GM12878 (cell line): ENCODE measurements at regions not wholly inside any gene's neighbourhood (a gene's known extent, or its start where the extent isn't known, plus 50 kb on each side); places are given as distances from the start of the nearest gene placed in this dataset.

Source experiments
- CEBPB ChIP-seq, 2 experiments: fragments of 150-350 bp in 1 of 2; IDR thresholded peaks; 2 replicates each; pipeline ENCODE4 v1.6.1; 2012 to 2014; ENCODE audit warnings: low read depth in 2 of 2, low read length in 2 of 2, borderline replicate concordance in 1 of 2, inconsistent platforms in 1 of 2
- CHD1 ChIP-seq: IDR thresholded peaks from 2 replicates; pipeline ENCODE4 v1.6.1; 2012; ENCODE audit warnings: low read depth, low read length, improper control_type of control experiment
- EZH2 ChIP-seq: IDR thresholded peaks from 2 replicates; pipeline ENCODE4 v1.6.1; 2012; ENCODE audit warnings: low read depth, mild to moderate bottlenecking, control low read depth, inconsistent platforms, low read length, borderline replicate concordance; ENCODE audit not compliant: control insufficient read depth
- FOXM1 ChIP-seq: IDR thresholded peaks from 2 replicates; pipeline ENCODE4 v1.6.1; 2012; ENCODE audit warnings: low read depth, mild to moderate bottlenecking, inconsistent platforms, low read length, moderate library complexity
- HDAC2 ChIP-seq: fragments of 200-600 bp; sonication (generic); IDR thresholded peaks from 2 replicates; pipeline ENCODE4 v1.6.1; 2017
- LARP7 ChIP-seq: fragments of 450-650 bp; IDR thresholded peaks from 2 replicates; pipeline ENCODE4 v1.6.1; 2017; ENCODE audit warnings: mild to moderate bottlenecking
- POLR2A ChIP-seq: IDR thresholded peaks from 2 replicates; pipeline ENCODE4 v1.6.1; 2011; ENCODE audit warnings: low read depth, mild to moderate bottlenecking, low read length
- SIN3A ChIP-seq: IDR thresholded peaks from 2 replicates; pipeline ENCODE4 v1.6.1; 2012; ENCODE audit warnings: low read depth, low read length, improper control_type of control experiment
- SPI1 ChIP-seq: IDR thresholded peaks from 2 replicates; pipeline ENCODE4 v1.6.1; 2011; ENCODE audit warnings: low read depth, mild to moderate bottlenecking, low read length, moderate library complexity, borderline replicate concordance; ENCODE audit not compliant: insufficient read depth
- ZSCAN29 ChIP-seq: fragments of 450-650 bp; IDR thresholded peaks from 2 replicates; pipeline ENCODE4 v1.6.1; 2017; ENCODE audit warnings: mild to moderate bottlenecking, moderate library complexity
- TF ChIP-seq, protein P1 (sequence below): fragments of 150-350 bp; IDR thresholded peaks from 2 replicates; pipeline ENCODE4 v1.6.1; 2016; ENCODE audit warnings: low read depth, low read length
- TF ChIP-seq, protein P2 (sequence below): fragments of 450-650 bp; IDR thresholded peaks from 2 replicates; pipeline ENCODE4 v1.6.1; 2018; ENCODE audit warnings: borderline replicate concordance, mild to moderate bottlenecking; ENCODE audit not compliant: partially characterized antibody
- TF ChIP-seq, protein P3 (sequence below): IDR thresholded peaks from 2 replicates; pipeline ENCODE4 v1.6.1; 2011; ENCODE audit warnings: borderline replicate concordance, low read depth, mild to moderate bottlenecking, moderate library complexity, mixed read lengths, low read length; ENCODE audit not compliant: insufficient read depth; ENCODE audit errors: extremely low read length
- TF ChIP-seq, protein P4 (sequence below), 3 experiments: IDR thresholded peaks in 2 of 3; conservative IDR thresholded peaks in 1 of 3; 2 replicates each; pipeline ENCODE4 v1.5.1; 2011; ENCODE audit warnings: low read depth in 3 of 3, low read length in 3 of 3, mild to moderate bottlenecking in 3 of 3, control low read depth in 2 of 3, moderate library complexity in 2 of 3, inconsistent platforms in 1 of 3, mixed read lengths in 1 of 3; ENCODE audit not compliant: control insufficient read depth in 2 of 3, insufficient read depth in 1 of 3; ENCODE audit errors: extremely low read depth in 1 of 3

DNA sequence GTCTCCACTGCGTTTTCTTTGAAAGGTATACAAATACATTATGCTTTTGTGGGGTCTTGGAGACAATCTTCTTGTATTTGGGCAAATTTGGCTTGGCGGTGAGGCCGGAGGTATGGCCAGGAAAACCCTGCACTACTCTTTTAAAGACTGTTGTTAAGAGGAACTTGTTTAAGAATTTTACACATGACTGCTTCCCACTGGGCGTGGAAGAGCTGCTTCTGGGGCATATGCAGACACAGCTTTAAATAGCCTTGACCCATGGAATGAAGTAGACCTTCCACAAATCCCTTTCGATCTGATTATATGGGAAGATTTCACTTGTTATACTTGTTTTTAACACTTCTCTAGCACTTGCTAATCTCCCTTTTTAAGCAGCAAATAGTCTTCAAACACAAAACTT is 453.6 kb downstream of the MN1 start:
- TF ChIP-seq HDAC2 (no peak), SIN3A (no peak), POLR2A (no peak), CEBPB (IDR thresholded peaks at IDR 0.05; ENCODE audit: borderline replicate concordance in 1 of 2, low read depth in 2 of 2, low read length in 2 of 2) (no peak), CHD1 (no peak), LARP7 (no peak), ZSCAN29 (no peak), SPI1 (no peak), EZH2 (no peak), FOXM1 (no peak)
- TF ChIP-seq, protein P1, sequence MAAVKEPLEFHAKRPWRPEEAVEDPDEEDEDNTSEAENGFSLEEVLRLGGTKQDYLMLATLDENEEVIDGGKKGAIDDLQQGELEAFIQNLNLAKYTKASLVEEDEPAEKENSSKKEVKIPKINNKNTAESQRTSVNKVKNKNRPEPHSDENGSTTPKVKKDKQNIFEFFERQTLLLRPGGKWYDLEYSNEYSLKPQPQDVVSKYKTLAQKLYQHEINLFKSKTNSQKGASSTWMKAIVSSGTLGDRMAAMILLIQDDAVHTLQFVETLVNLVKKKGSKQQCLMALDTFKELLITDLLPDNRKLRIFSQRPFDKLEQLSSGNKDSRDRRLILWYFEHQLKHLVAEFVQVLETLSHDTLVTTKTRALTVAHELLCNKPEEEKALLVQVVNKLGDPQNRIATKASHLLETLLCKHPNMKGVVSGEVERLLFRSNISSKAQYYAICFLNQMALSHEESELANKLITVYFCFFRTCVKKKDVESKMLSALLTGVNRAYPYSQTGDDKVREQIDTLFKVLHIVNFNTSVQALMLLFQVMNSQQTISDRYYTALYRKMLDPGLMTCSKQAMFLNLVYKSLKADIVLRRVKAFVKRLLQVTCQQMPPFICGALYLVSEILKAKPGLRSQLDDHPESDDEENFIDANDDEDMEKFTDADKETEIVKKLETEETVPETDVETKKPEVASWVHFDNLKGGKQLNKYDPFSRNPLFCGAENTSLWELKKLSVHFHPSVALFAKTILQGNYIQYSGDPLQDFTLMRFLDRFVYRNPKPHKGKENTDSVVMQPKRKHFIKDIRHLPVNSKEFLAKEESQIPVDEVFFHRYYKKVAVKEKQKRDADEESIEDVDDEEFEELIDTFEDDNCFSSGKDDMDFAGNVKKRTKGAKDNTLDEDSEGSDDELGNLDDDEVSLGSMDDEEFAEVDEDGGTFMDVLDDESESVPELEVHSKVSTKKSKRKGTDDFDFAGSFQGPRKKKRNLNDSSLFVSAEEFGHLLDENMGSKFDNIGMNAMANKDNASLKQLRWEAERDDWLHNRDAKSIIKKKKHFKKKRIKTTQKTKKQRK = no peak
- TF ChIP-seq, protein P2, sequence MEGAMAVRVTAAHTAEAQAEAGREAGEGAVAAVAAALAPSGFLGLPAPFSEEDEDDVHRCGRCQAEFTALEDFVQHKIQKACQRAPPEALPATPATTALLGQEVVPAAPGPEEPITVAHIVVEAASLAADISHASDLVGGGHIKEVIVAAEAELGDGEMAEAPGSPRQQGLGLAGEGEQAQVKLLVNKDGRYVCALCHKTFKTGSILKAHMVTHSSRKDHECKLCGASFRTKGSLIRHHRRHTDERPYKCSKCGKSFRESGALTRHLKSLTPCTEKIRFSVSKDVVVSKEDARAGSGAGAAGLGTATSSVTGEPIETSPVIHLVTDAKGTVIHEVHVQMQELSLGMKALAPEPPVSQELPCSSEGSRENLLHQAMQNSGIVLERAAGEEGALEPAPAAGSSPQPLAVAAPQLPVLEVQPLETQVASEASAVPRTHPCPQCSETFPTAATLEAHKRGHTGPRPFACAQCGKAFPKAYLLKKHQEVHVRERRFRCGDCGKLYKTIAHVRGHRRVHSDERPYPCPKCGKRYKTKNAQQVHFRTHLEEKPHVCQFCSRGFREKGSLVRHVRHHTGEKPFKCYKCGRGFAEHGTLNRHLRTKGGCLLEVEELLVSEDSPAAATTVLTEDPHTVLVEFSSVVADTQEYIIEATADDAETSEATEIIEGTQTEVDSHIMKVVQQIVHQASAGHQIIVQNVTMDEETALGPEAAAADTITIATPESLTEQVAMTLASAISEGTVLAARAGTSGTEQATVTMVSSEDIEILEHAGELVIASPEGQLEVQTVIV = no peak
- TF ChIP-seq, protein P3, sequence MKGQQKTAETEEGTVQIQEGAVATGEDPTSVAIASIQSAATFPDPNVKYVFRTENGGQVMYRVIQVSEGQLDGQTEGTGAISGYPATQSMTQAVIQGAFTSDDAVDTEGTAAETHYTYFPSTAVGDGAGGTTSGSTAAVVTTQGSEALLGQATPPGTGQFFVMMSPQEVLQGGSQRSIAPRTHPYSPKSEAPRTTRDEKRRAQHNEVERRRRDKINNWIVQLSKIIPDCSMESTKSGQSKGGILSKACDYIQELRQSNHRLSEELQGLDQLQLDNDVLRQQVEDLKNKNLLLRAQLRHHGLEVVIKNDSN = no peak
- TF ChIP-seq, protein P4, sequence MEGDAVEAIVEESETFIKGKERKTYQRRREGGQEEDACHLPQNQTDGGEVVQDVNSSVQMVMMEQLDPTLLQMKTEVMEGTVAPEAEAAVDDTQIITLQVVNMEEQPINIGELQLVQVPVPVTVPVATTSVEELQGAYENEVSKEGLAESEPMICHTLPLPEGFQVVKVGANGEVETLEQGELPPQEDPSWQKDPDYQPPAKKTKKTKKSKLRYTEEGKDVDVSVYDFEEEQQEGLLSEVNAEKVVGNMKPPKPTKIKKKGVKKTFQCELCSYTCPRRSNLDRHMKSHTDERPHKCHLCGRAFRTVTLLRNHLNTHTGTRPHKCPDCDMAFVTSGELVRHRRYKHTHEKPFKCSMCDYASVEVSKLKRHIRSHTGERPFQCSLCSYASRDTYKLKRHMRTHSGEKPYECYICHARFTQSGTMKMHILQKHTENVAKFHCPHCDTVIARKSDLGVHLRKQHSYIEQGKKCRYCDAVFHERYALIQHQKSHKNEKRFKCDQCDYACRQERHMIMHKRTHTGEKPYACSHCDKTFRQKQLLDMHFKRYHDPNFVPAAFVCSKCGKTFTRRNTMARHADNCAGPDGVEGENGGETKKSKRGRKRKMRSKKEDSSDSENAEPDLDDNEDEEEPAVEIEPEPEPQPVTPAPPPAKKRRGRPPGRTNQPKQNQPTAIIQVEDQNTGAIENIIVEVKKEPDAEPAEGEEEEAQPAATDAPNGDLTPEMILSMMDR (IDR thresholded peaks at IDR 0.05 in 2 of 3, conservative IDR thresholded peaks at IDR 0.05 in 1 of 3; ENCODE audit: control insufficient read depth in 2 of 3, extremely low read depth in 1 of 3, insufficient read depth in 1 of 3, low read depth in 3 of 3, low read length in 3 of 3) = no peak
